ENCODE measurements at regions not wholly inside any gene's neighbourhood (a gene's known extent, or its start where the extent isn't known, plus 50 kb on each side); places are given as distances from the start of the nearest gene placed in this dataset.
A peak's percentile ranks its signal among the peaks of the same experiment; 100 is the strongest.

GRCh38 chr18:61967252-61967891 is 74.6 kb upstream of the RNF152 start:
- Histone ChIP-seq H3K9me3 (no peaks in the 10 kb centered on the region), H3K27ac (replicated peaks in 1 of 4) (no peak overlapping the region), H3K27me3 (no peaks in the 10 kb centered on the region), H3K4me1 (peaks cover 0 to 19% (median 14%) of the 10 kb centered on the region in 4 donors), H3K36me3 (no peaks in the 10 kb centered on the region), H3K4me3 (no peak overlapping the region)
- TF ChIP-seq EP300 (IDR thresholded peaks at IDR 0.05) (no peak), POLR2A (IDR thresholded peaks at IDR 0.05; ENCODE audit: low read depth) (no peak), POLR2AphosphoS5 (IDR thresholded peaks at IDR 0.05) (no peak)
- TF ChIP-seq, protein P1, sequence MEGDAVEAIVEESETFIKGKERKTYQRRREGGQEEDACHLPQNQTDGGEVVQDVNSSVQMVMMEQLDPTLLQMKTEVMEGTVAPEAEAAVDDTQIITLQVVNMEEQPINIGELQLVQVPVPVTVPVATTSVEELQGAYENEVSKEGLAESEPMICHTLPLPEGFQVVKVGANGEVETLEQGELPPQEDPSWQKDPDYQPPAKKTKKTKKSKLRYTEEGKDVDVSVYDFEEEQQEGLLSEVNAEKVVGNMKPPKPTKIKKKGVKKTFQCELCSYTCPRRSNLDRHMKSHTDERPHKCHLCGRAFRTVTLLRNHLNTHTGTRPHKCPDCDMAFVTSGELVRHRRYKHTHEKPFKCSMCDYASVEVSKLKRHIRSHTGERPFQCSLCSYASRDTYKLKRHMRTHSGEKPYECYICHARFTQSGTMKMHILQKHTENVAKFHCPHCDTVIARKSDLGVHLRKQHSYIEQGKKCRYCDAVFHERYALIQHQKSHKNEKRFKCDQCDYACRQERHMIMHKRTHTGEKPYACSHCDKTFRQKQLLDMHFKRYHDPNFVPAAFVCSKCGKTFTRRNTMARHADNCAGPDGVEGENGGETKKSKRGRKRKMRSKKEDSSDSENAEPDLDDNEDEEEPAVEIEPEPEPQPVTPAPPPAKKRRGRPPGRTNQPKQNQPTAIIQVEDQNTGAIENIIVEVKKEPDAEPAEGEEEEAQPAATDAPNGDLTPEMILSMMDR (IDR thresholded peaks at IDR 0.05) = no peak
- 94% methylated on average over 9 of the region's 9 CpGs for WGBS
- intact Hi-C loops (cut with DNase I) = no loop called here
- peak; percentile 70 for DNase-seq (ENCODE audit: extremely low spot score)

DNA sequence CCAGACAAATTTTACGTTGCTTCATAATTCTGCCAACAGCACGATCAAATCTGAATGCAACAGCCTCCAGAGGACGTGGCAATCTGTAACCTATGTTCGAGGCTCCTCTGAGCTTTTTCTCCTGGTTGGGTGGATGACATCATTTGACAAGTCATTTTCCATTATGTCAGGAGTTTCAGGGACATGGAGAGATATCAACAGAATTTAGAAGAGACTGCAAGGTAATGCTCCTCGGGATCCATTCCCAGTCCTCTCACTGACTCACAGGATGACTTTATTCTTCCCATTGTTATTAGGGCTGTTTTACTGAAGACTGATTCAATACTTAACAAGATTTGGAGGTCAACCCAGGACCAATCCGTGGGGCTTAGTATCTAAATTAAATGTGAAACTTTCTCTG is 72.5 kb upstream of the RNF152 start:
- intact Hi-C loops (cut with DNase I) = no loop called here
- TF ChIP-seq EP300 (IDR thresholded peaks at IDR 0.05) (no peak), POLR2AphosphoS5 (IDR thresholded peaks at IDR 0.05) (no peak)
- TF ChIP-seq, protein P1 (IDR thresholded peaks at IDR 0.05) = no peak
- Histone ChIP-seq H3K9me3 (no peaks in the 10 kb centered on the region), H3K27ac (replicated peaks in 1 of 4) (no peak overlapping the region), H3K4me1 (peaks cover 0 to 23% (median 17%) of the 10 kb centered on the region in 4 donors), H3K27me3 (no peaks in the 10 kb centered on the region), H3K36me3 (no peaks in the 10 kb centered on the region), H3K4me3 (no peak overlapping the region)
- WGBS = 91% methylated on average over 6 of the region's 6 CpGs
- peak; percentile 55 for DNase-seq (ENCODE audit: extremely low spot score)

GRCh38 chr18:61964616-61965015 is 71.8 kb upstream of the RNF152 start:
- H3K27ac ChIP-seq (replicated peaks in 1 of 4) = no peak overlapping the region
- intact Hi-C loops (cut with DNase I) = no loop called here
- no peak for DNase-seq (ENCODE audit: extremely low spot score)

DNA sequence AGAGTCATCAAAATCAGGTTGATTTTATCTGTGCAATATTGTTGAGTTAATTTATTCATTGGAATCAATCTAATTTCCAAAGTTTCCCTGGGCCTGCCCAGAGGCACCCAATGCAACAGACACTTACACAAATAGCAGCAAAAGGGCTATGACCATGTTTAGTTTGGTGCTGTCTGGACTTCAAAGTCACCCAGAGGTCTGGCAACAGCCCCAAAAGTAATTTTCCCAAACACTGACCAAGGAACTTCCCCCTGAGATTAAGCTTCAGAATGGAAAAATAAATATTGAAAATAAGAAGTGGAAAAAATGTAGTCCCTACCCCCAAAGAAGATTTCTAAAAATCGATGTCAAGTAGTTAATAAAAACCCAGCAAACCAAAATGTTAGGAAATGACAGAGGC is 70.9 kb upstream of the RNF152 start:
- Histone ChIP-seq H3K4me1 (peaks cover 0 to 33% (median 27%) of the 10 kb centered on the region in 4 donors), H3K27ac (replicated peaks in 1 of 4) (peak overlapping the region in 1 of 4 donors; percentile 43), H3K4me3 (no peak overlapping the region), H3K36me3 (no peaks in the 10 kb centered on the region), H3K27me3 (no peaks in the 10 kb centered on the region), H3K9me3 (no peaks in the 10 kb centered on the region)
- WGBS = 10% methylated on average over 1 of the region's 1 CpG
- TF ChIP-seq POLR2AphosphoS5 (IDR thresholded peaks at IDR 0.05) (no peak), POLR2A (IDR thresholded peaks at IDR 0.05; ENCODE audit: low read depth) (no peak), EP300 (IDR thresholded peaks at IDR 0.05) (no peak)
- TF ChIP-seq, protein P1 (IDR thresholded peaks at IDR 0.05) = no peak
- intact Hi-C loops (cut with DNase I) = no loop called here
- peak; percentile 37 for DNase-seq (ENCODE audit: extremely low spot score)

More at GRCh38 chr18:61964616-61965015, 71.8 kb upstream of the RNF152 start:
- peaks cover 0 to 30% (median 23%) of the 10 kb centered on the region in 4 donors for H3K4me1 ChIP-seq
- H3K36me3 ChIP-seq = no peaks in the 10 kb centered on the region
- H3K4me3 ChIP-seq = no peak overlapping the region
- TF ChIP-seq, protein P1 (IDR thresholded peaks at IDR 0.05) = no peak
- no peak for TF ChIP-seq POLR2A (IDR thresholded peaks at IDR 0.05; ENCODE audit: low read depth)
- TF ChIP-seq EP300 (IDR thresholded peaks at IDR 0.05) = no peak
- no peak for TF ChIP-seq POLR2AphosphoS5 (IDR thresholded peaks at IDR 0.05)
- no peaks in the 10 kb centered on the region for H3K27me3 ChIP-seq
- H3K9me3 ChIP-seq = no peaks in the 10 kb centered on the region

Measured in esophagus muscularis mucosa (tissue), 4 donors.